Esophagus squamous epithelium (tissue), 4 donors: ENCODE measurements at regions not wholly inside any gene's neighbourhood (a gene's known extent, or its start where the extent isn't known, plus 50 kb on each side); places are given as distances from the start of the nearest gene placed in this dataset.

Source experiments
- CTCF ChIP-seq, 6 experiments: fragments of 450-650 bp in 4 of 6; fragments of 200-600 bp in 2 of 6; sonication (generic) in 2 of 6; IDR thresholded peaks; one replicate each; pipeline ENCODE4 v1.5.1; 2016 to 2019; ENCODE audit warnings: antibody characterized with exemption in 6 of 6, mild to moderate bottlenecking in 4 of 6, moderate library complexity in 4 of 6
- POLR2A ChIP-seq, 4 donors: fragments of 450-650 bp; IDR thresholded peaks; one replicate each; pipeline ENCODE4 v1.6.1; 2017; ENCODE audit warnings: antibody characterized with exemption in 4 of 4, mild to moderate bottlenecking in 4 of 4, moderate library complexity in 3 of 4

DNA sequence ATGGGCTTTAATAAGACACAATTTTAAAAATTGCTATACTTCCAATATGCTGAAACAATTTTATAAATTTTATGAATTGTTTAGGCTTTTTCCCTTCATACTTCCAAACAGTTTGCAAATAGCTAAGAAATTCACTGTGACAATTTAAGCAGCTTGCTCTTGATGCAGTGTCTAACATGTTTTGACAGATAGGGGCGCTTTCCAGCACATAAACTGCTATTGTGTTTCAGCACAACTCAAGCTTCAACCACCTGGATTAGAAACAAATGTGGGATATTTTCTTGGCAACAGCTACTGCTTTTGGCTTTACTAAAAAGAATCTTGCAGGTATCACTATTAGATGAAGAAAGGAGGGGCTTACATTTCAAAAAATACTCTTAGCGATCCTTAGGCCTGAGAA is 565.8 kb upstream of the DPPA4 start:
- TF ChIP-seq CTCF (IDR thresholded peaks at IDR 0.05): no peak
- no peak for TF ChIP-seq POLR2A (IDR thresholded peaks at IDR 0.05)
